HepG2 (cell line): ENCODE measurements at regions not wholly inside any gene's neighbourhood (a gene's known extent, or its start where the extent isn't known, plus 50 kb on each side); places are given as distances from the start of the nearest gene placed in this dataset.

Source experiments
- ATAC-seq: fragments of 200-7000 bp; cut with Tn5 transposase; 3 replicates; pipeline ENCODE4 v1.9.1; 2020; ENCODE audit warnings: mild to moderate bottlenecking, moderate library complexity
- BruUV-seq: library from RNA; stranded (reverse); fragments of 400-500 nt; replicated peaks from 2 replicates; lab custom pipeline; 2021; lab: Mats Ljungman, UMichigan
- CTCF ChIA-PET: fragments of 300-600 bp; formaldehyde crosslinking; extraction: SDS; loops from one replicate; lab custom pipeline; 2021; ENCODE audit warnings: low total read pairs, inconsistent platforms, low intra/inter-chr PET ratio; lab: Yijun Ruan, JAX
- POLR2A ChIA-PET: fragments of 350-600 bp; sonication (Branson Sonifier 250); formaldehyde crosslinking; loops from one replicate; lab custom pipeline; 2020; ENCODE audit warnings: antibody characterized with exemption, inconsistent platforms; lab: Yijun Ruan, JAX
- DNase-seq: peaks from one replicate; pipeline ENCODE4 v3.0.0-alpha.2; 2015; ENCODE audit warnings: low spot score
- FAIRE-seq: peaks from 3 replicates; lab custom pipeline; 2011; peaks lifted over from hg19 to GRCh38; lab: Jason Lieb, UNC
- H2AFZ ChIP-seq: one replicate; pipeline ENCODE4 v1.6.1; 2011; ENCODE audit warnings: low read length, inconsistent platforms
- H3K27ac ChIP-seq: fragments of 300-600 bp; 3 replicates; pipeline ENCODE4 v1.8.0; 2011; ENCODE audit warnings: mixed run types, mild to moderate bottlenecking, mixed read lengths, low read length, inconsistent platforms; ENCODE audit not compliant: insufficient read depth; ENCODE audit errors: extremely low read length
- H3K27me3 ChIP-seq, 2 experiments: fragments of 200-600 bp in 1 of 2; 2 replicates in 1 of 2; 3 replicates in 1 of 2; pipeline versions ENCODE4 v1.6.0 to v1.8.0; 2011; ENCODE audit warnings: low read length in 2 of 2, mild to moderate bottlenecking in 2 of 2, moderate library complexity in 2 of 2, inconsistent platforms in 1 of 2; ENCODE audit not compliant: insufficient read depth in 2 of 2, control insufficient read depth in 1 of 2
- H3K36me3 ChIP-seq, 2 experiments: fragments of 200-600 bp in 1 of 2; replicated peaks in 1 of 2; 2 replicates in 1 of 2; 3 replicates in 1 of 2; pipeline versions ENCODE4 v1.5.1 to v1.8.0; 2011; ENCODE audit warnings: low read length in 2 of 2, inconsistent platforms in 1 of 2; ENCODE audit not compliant: insufficient read depth in 2 of 2, control insufficient read depth in 1 of 2
- H3K4me1 ChIP-seq: 2 replicates; pipeline ENCODE4 v1.5.1; 2012; ENCODE audit warnings: low read length, inconsistent platforms; ENCODE audit not compliant: insufficient read depth
- H3K4me2 ChIP-seq: 2 replicates; pipeline ENCODE4 v1.6.0; 2011; ENCODE audit warnings: low read depth, low read length, inconsistent platforms
- H3K4me3 ChIP-seq, 3 experiments: fragments of 200-600 bp in 1 of 3; sonication (generic), shearing (Covaris generic) in 1 of 3; replicated peaks in 1 of 3; 2 replicates each; pipeline ENCODE4 v1.5.1; 2011 to 2016; ENCODE audit warnings: low read length in 3 of 3, inconsistent platforms in 2 of 3, low read depth in 2 of 3, mild to moderate bottlenecking in 2 of 3, control low read depth in 1 of 3, mixed read lengths in 1 of 3; ENCODE audit not compliant: insufficient read depth in 1 of 3
- H3K79me2 ChIP-seq: one replicate; pipeline ENCODE4 v1.6.1; 2011; ENCODE audit warnings: low read length, inconsistent platforms; ENCODE audit not compliant: insufficient read depth
- H3K9ac ChIP-seq: 2 replicates; pipeline ENCODE4 v1.6.0; 2011; ENCODE audit warnings: mild to moderate bottlenecking, low read depth, low read length, inconsistent platforms; ENCODE audit not compliant: insufficient read depth
- H3K9me3 ChIP-seq: 2 replicates; pipeline ENCODE4 v1.5.1; 2012; ENCODE audit warnings: mild to moderate bottlenecking, low read length
- H4K20me1 ChIP-seq: 2 replicates; pipeline ENCODE4 v1.6.0; 2011; ENCODE audit warnings: inconsistent platforms, mild to moderate bottlenecking, low read length, moderate library complexity; ENCODE audit not compliant: insufficient read depth
- GFI1 ChIP-seq: sonication (generic); formaldehyde crosslinking; IDR thresholded peaks from 2 replicates; pipeline ENCODE4 v1.5.0; 2020; ENCODE audit warnings: missing genetic modification reagents, mild to moderate bottlenecking, borderline replicate concordance
- MED1 ChIP-seq: sonication (generic); formaldehyde crosslinking; IDR thresholded peaks from 2 replicates; pipeline ENCODE4 v1.4.0; 2020; ENCODE audit warnings: missing genetic modification reagents
- NCOR1 ChIP-seq: fragments of 200-600 bp; sonication (generic); IDR thresholded peaks from 2 replicates; pipeline ENCODE4 v1.7.0; 2017; ENCODE audit warnings: antibody characterized with exemption, low read length, borderline replicate concordance
- REST ChIP-seq, 2 experiments: IDR thresholded peaks; 2 replicates each; pipeline ENCODE4 v1.6.1; 2011 to 2012; ENCODE audit warnings: low read length in 2 of 2, borderline replicate concordance in 1 of 2, low read depth in 1 of 2, mild to moderate bottlenecking in 1 of 2, moderate library complexity in 1 of 2
- TBX3 ChIP-seq: fragments of 450-650 bp; IDR thresholded peaks from 2 replicates; pipeline ENCODE4 v1.6.1; 2017; ENCODE audit warnings: antibody characterized with exemption, mild to moderate bottlenecking, inconsistent platforms, borderline replicate concordance
- ZNF569 ChIP-seq: sonication (generic); formaldehyde crosslinking; IDR thresholded peaks from 2 replicates; pipeline ENCODE4 v1.5.0; 2020; ENCODE audit warnings: mild to moderate bottlenecking, missing genetic modification reagents, moderate library complexity, borderline replicate concordance
- ZNF777 ChIP-seq: sonication (generic); formaldehyde crosslinking; IDR thresholded peaks from 2 replicates; pipeline ENCODE4 v1.4.0; 2020; ENCODE audit warnings: missing genetic modification reagents
- WGBS: methylation state at CpG from one replicate; pipeline ENCODE4 v1.1.6; 2017; ENCODE audit warnings: low lambda C conversion rate; 5-methylcytosine and 5-hydroxymethylcytosine counted together
- in situ Hi-C: cut with HindIII; loops from 2 replicates; pipeline ENCODE4 v1.10.0; 2017; ENCODE audit warnings: low pct_unique_long_range_greater_than_20kb; ENCODE audit not compliant: extremely low pct_ligation_motif_present
- intact Hi-C: fragments of 100-400 bp; cut with micrococcal nuclease; formaldehyde crosslinking; loops from one replicate; pipeline ENCODE4 v1.10.0; 2022; ENCODE audit not compliant: unreplicated experiment

GRCh38 chr7:1359051-1359400, 100.2 kb downstream of the MICALL2 start:
- no peaks in the 10 kb centered on the region for H3K9me3 ChIP-seq
- H4K20me1 ChIP-seq, result no peaks in the 10 kb centered on the region
- H3K36me3 ChIP-seq, result no peaks in the 10 kb centered on the region
- H3K79me2 ChIP-seq, result no peaks in the 10 kb centered on the region
- H3K27me3 ChIP-seq, result peaks cover 5 to 25% of the 10 kb centered on the region in 2 experiments; a peak in 4 of 5 replicates
- FAIRE-seq, result no peak
- no peak overlapping the region for H3K4me2 ChIP-seq
- no TSS peak for BruUV-seq
- ChIA-PET POLR2A (no interaction called here), CTCF (no interaction called here)
- no peak overlapping the region for H3K27ac ChIP-seq
- H2AFZ ChIP-seq, result no peak overlapping the region
- in situ Hi-C loops, result no loop called here
- peak; percentile 12 for ATAC-seq
- no peaks in the 10 kb centered on the region for H3K4me1 ChIP-seq
- no peak overlapping the region for H3K9ac ChIP-seq
- 11% methylated on average over 7 of the region's 12 CpGs for whole genome bisulfite sequencing
- no peak overlapping the region for H3K4me3 ChIP-seq
- no peak for DNase-seq
- no peak for TF ChIP-seq ZNF777 (CRISPR knock-in tag)
- TF ChIP-seq GFI1 (CRISPR knock-in tag), result no peak
- TF ChIP-seq REST (IDR thresholded peaks at IDR 0.05; ENCODE audit: borderline replicate concordance in 1 of 2, low read depth in 1 of 2, low read length in 2 of 2), result no peak
- no peak for TF ChIP-seq ZNF569 (CRISPR knock-in tag)
- TF ChIP-seq NCOR1, result no peak
- TF ChIP-seq MED1 (CRISPR knock-in tag), result no peak
- no peak for TF ChIP-seq TBX3
- TF ChIP-seq, all 625 proteins: peak for 0
- intact Hi-C loops, result no loop called here
